Activated T-helper 1 cell treated with anti-CD3 and anti-CD28 coated beads, Interleukin-12 subunit alpha, Interleukin-12 subunit beta, Interleukin-2, Interleukin-4 antibody, amounts not matched to agents 30 ng/mL and 10 ng/mL and 1 ng/mL, durations not matched to agents 14 hours and 24 hours and 36 hours (primary cell): ENCODE measurements at regions not wholly inside any gene's neighbourhood (a gene's known extent, or its start where the extent isn't known, plus 50 kb on each side); places are given as distances from the start of the nearest gene placed in this dataset.
"Not testable (repeated sequence)": the region's sequence is repeated elsewhere in the genome, so short reads cannot be mapped to it uniquely, and the experiment has no call there.

ENCODE experiments used
- DNase-seq: peaks from one replicate; pipeline ENCODE4 v3.0.0; 2021; ENCODE audit warnings: low spot score
- H3K27ac Mint-ChIP-seq: one replicate; pipeline ENCODE4 v1.8.0; 2021; ENCODE audit warnings: mild to moderate bottlenecking, mixed read lengths
- H3K27me3 Mint-ChIP-seq: one replicate; pipeline ENCODE4 v1.8.0; 2022; ENCODE audit warnings: mild to moderate bottlenecking, moderate library complexity, mixed read lengths; ENCODE audit not compliant: insufficient read depth
- H3K36me3 Mint-ChIP-seq: one replicate; pipeline ENCODE4 v1.8.0; 2021; ENCODE audit warnings: low read depth, mixed read lengths
- H3K4me1 Mint-ChIP-seq: one replicate; pipeline ENCODE4 v1.8.0; 2021; ENCODE audit warnings: low read depth, mixed read lengths
- H3K4me3 Mint-ChIP-seq: one replicate; pipeline ENCODE4 v1.8.0; 2021; ENCODE audit warnings: mild to moderate bottlenecking, moderate library complexity, mixed read lengths
- H3K9me3 Mint-ChIP-seq: one replicate; pipeline ENCODE4 v1.8.0; 2021; ENCODE audit warnings: mixed read lengths
- intact Hi-C: fragments of 100-400 bp; cut with micrococcal nuclease; formaldehyde crosslinking; loops from one replicate; pipeline ENCODE4 v1.15.1; 2024

GRCh38 chr7:101718363-101719122 is 89.4 kb upstream of the MYL10 start:
- Mint-ChIP-seq H3K27me3 (no peaks in the 10 kb centered on the region), H3K4me3 (no peak overlapping the region), H3K4me1 (no peaks in the 10 kb centered on the region), H3K27ac (no peak overlapping the region), H3K9me3 (no peaks in the 10 kb centered on the region), H3K36me3 (no peaks in the 10 kb centered on the region)
- no peak for DNase-seq
- intact Hi-C loops: no loop called here

GRCh38 chr7:101719123-101719470 is 90.0 kb upstream of the MYL10 start:
- no peak for DNase-seq
- Mint-ChIP-seq H3K27me3 (no peaks in the 10 kb centered on the region), H3K4me3 (no peak overlapping the region), H3K4me1 (no peaks in the 10 kb centered on the region), H3K27ac (no peak overlapping the region), H3K9me3 (peaks cover 4% of the 10 kb centered on the region), H3K36me3 (no peaks in the 10 kb centered on the region)
- intact Hi-C loops: no loop called here

- intact Hi-C loops: no loop called here
These were observed 91.2 kb upstream of the MYL10 start for GRCh38 chr7:101720324-101720723.

GRCh38 chr7:101722247-101722646 is 93.2 kb upstream of the MYL10 start:
- H3K27ac Mint-ChIP-seq: no peak overlapping the region
- intact Hi-C loops: no loop called here
- no peak for DNase-seq
- no peaks in the 10 kb centered on the region for H3K36me3 Mint-ChIP-seq
- H3K4me3 Mint-ChIP-seq: no peak overlapping the region
- H3K9me3 Mint-ChIP-seq: peaks cover 4% of the 10 kb centered on the region
- H3K27me3 Mint-ChIP-seq: peaks cover 3% of the 10 kb centered on the region
- H3K4me1 Mint-ChIP-seq: no peaks in the 10 kb centered on the region

More at GRCh38 chr7:101720324-101720723, 91.2 kb upstream of the MYL10 start:
- peaks cover 4% of the 10 kb centered on the region for H3K9me3 Mint-ChIP-seq
- H3K27me3 Mint-ChIP-seq: no peaks in the 10 kb centered on the region
- no peaks in the 10 kb centered on the region for H3K4me1 Mint-ChIP-seq
- no peak for DNase-seq
- H3K4me3 Mint-ChIP-seq: no peak overlapping the region
- H3K27ac Mint-ChIP-seq: no peak overlapping the region
- H3K36me3 Mint-ChIP-seq: no peaks in the 10 kb centered on the region

GRCh38 chr7:101723835-101724234 is 93.6 kb upstream of the CUX1 start:
- no peaks in the 10 kb centered on the region for H3K36me3 Mint-ChIP-seq
- no peak for DNase-seq
- peaks cover 3% of the 10 kb centered on the region for H3K27me3 Mint-ChIP-seq
- H3K27ac Mint-ChIP-seq: no peak overlapping the region
- H3K4me3 Mint-ChIP-seq: no peak overlapping the region
- no peaks in the 10 kb centered on the region for H3K4me1 Mint-ChIP-seq
- peaks cover 4% of the 10 kb centered on the region for H3K9me3 Mint-ChIP-seq
- intact Hi-C loops: no loop called here

- no peaks in the 10 kb centered on the region for H3K4me1 Mint-ChIP-seq
- H3K9me3 Mint-ChIP-seq: peaks cover 4% of the 10 kb centered on the region
- no peak overlapping the region for H3K4me3 Mint-ChIP-seq
- H3K27me3 Mint-ChIP-seq: peaks cover 3% of the 10 kb centered on the region
- intact Hi-C loops: no loop called here
- DNase-seq: no peak
- H3K36me3 Mint-ChIP-seq: no peaks in the 10 kb centered on the region
- H3K27ac Mint-ChIP-seq: no peak overlapping the region
These were observed 92.5 kb upstream of the CUX1 start for GRCh38 chr7:101724957-101725356.

- intact Hi-C loops: no loop called here
- peaks cover 6% of the 10 kb centered on the region for H3K27me3 Mint-ChIP-seq
- no peak overlapping the region for H3K4me3 Mint-ChIP-seq
- H3K9me3 Mint-ChIP-seq: peaks cover 4% of the 10 kb centered on the region
- DNase-seq: no peak
- H3K36me3 Mint-ChIP-seq: no peaks in the 10 kb centered on the region
- H3K4me1 Mint-ChIP-seq: no peaks in the 10 kb centered on the region
- no peak overlapping the region for H3K27ac Mint-ChIP-seq
These were observed 91.5 kb upstream of the CUX1 start for GRCh38 chr7:101725921-101726320.

GRCh38 chr7:101727184-101727583 is 90.2 kb upstream of the CUX1 start:
- no peak for DNase-seq
- intact Hi-C loops: no loop called here
- no peaks in the 10 kb centered on the region for H3K36me3 Mint-ChIP-seq
- H3K4me1 Mint-ChIP-seq: no peaks in the 10 kb centered on the region
- no peak overlapping the region for H3K4me3 Mint-ChIP-seq
- H3K27me3 Mint-ChIP-seq: peaks cover 6% of the 10 kb centered on the region
- H3K27ac Mint-ChIP-seq: no peak overlapping the region
- peaks cover 4% of the 10 kb centered on the region for H3K9me3 Mint-ChIP-seq

GRCh38 chr7:101728128-101728527 is 89.3 kb upstream of the CUX1 start:
- Mint-ChIP-seq H3K27ac (no peak overlapping the region), H3K36me3 (no peaks in the 10 kb centered on the region), H3K4me3 (no peak overlapping the region), H3K27me3 (peaks cover 6% of the 10 kb centered on the region), H3K4me1 (no peaks in the 10 kb centered on the region), H3K9me3 (peaks cover 4% of the 10 kb centered on the region)
- no peak for DNase-seq
- intact Hi-C loops: no loop called here

- H3K9me3 Mint-ChIP-seq, DNase-seq, intact Hi-C loops, H3K27ac Mint-ChIP-seq, H3K4me1 Mint-ChIP-seq, H3K27me3 Mint-ChIP-seq, H3K36me3 Mint-ChIP-seq, H3K4me3 Mint-ChIP-seq: not testable (repeated sequence)
These were observed 88.6 kb upstream of the CUX1 start for GRCh38 chr7:101728873-101729240.

GRCh38 chr7:101729241-101729883 is 88.1 kb upstream of the CUX1 start:
- Mint-ChIP-seq H3K27me3 (peaks cover 6% of the 10 kb centered on the region), H3K4me3 (no peak overlapping the region), H3K27ac (no peak overlapping the region), H3K4me1 (no peaks in the 10 kb centered on the region), H3K36me3 (no peaks in the 10 kb centered on the region), H3K9me3 (no peaks in the 10 kb centered on the region)
- DNase-seq: no peak
- intact Hi-C loops: no loop called here

GRCh38 chr7:101731502-101732084 is 85.8 kb upstream of the CUX1 start:
- DNase-seq: no peak
- Mint-ChIP-seq H3K9me3 (no peaks in the 10 kb centered on the region), H3K36me3 (no peaks in the 10 kb centered on the region), H3K27ac (no peak overlapping the region), H3K4me3 (no peak overlapping the region), H3K4me1 (no peaks in the 10 kb centered on the region), H3K27me3 (peaks cover 5% of the 10 kb centered on the region)
- intact Hi-C loops: no loop called here

GRCh38 chr7:101733713-101734475 is 83.5 kb upstream of the CUX1 start:
- H3K27ac Mint-ChIP-seq: no peak overlapping the region
- no peaks in the 10 kb centered on the region for H3K4me1 Mint-ChIP-seq
- H3K9me3 Mint-ChIP-seq: no peaks in the 10 kb centered on the region
- no peaks in the 10 kb centered on the region for H3K36me3 Mint-ChIP-seq
- no peak overlapping the region for H3K4me3 Mint-ChIP-seq
- H3K27me3 Mint-ChIP-seq: peaks cover 2% of the 10 kb centered on the region
- no peak for DNase-seq
- intact Hi-C loops: no loop called here
